Lower leg skin (tissue), 3 donors: ENCODE measurements at regions not wholly inside any gene's neighbourhood (a gene's known extent, or its start where the extent isn't known, plus 50 kb on each side); places are given as distances from the start of the nearest gene placed in this dataset.

ENCODE experiments used
- POLR2A ChIP-seq, 2 donors: fragments of 450-650 bp; IDR thresholded peaks; one replicate each; pipeline ENCODE4 v1.6.1; 2016 to 2017; ENCODE audit warnings: antibody characterized with exemption in 2 of 2, mild to moderate bottlenecking in 1 of 2, moderate library complexity in 1 of 2
- TF ChIP-seq, protein P1 (sequence below), 3 donors: fragments of 450-650 bp; IDR thresholded peaks; one replicate each; pipeline ENCODE4 v1.5.1; 2016; ENCODE audit warnings: antibody characterized with exemption in 3 of 3, mild to moderate bottlenecking in 3 of 3, moderate library complexity in 2 of 3

- TF ChIP-seq, protein P1, sequence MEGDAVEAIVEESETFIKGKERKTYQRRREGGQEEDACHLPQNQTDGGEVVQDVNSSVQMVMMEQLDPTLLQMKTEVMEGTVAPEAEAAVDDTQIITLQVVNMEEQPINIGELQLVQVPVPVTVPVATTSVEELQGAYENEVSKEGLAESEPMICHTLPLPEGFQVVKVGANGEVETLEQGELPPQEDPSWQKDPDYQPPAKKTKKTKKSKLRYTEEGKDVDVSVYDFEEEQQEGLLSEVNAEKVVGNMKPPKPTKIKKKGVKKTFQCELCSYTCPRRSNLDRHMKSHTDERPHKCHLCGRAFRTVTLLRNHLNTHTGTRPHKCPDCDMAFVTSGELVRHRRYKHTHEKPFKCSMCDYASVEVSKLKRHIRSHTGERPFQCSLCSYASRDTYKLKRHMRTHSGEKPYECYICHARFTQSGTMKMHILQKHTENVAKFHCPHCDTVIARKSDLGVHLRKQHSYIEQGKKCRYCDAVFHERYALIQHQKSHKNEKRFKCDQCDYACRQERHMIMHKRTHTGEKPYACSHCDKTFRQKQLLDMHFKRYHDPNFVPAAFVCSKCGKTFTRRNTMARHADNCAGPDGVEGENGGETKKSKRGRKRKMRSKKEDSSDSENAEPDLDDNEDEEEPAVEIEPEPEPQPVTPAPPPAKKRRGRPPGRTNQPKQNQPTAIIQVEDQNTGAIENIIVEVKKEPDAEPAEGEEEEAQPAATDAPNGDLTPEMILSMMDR (IDR thresholded peaks at IDR 0.05) = no peak
- no peak for TF ChIP-seq POLR2A (IDR thresholded peaks at IDR 0.05)
Observed at GRCh38 chr7:16234493-16235146, 186.7 kb downstream of the CRPPA start.
